T-helper 1 cell treated with Interleukin-12 subunit alpha and Interleukin-12 subunit beta and Interleukin-4 antibody, amounts not matched to agents 30 μg/mL and 1 μg/mL, for 36 hours (primary cell): ENCODE measurements at regions not wholly inside any gene's neighbourhood (a gene's known extent, or its start where the extent isn't known, plus 50 kb on each side); places are given as distances from the start of the nearest gene placed in this dataset.

Source experiments
- H3K27ac Mint-ChIP-seq: one replicate; pipeline ENCODE4 v1.8.0; 2021; ENCODE audit warnings: mild to moderate bottlenecking, mixed read lengths
- H3K27me3 Mint-ChIP-seq: one replicate; pipeline ENCODE4 v1.8.0; 2021; ENCODE audit warnings: low read depth, mixed read lengths
- H3K36me3 Mint-ChIP-seq: one replicate; pipeline ENCODE4 v1.8.0; 2021; ENCODE audit warnings: low read depth, mixed read lengths
- H3K4me1 Mint-ChIP-seq: one replicate; pipeline ENCODE4 v1.8.0; 2021; ENCODE audit warnings: low read depth, mixed read lengths
- H3K4me3 Mint-ChIP-seq: one replicate; pipeline ENCODE4 v1.8.0; 2021; ENCODE audit warnings: mild to moderate bottlenecking, moderate library complexity, mixed read lengths
- H3K9me3 Mint-ChIP-seq: one replicate; pipeline ENCODE4 v1.8.0; 2021; ENCODE audit warnings: mixed read lengths

- no peak overlapping the region for H3K4me3 Mint-ChIP-seq
- peak overlapping the region; percentile 67 for H3K27ac Mint-ChIP-seq
- peaks cover 44% of the 10 kb centered on the region for H3K4me1 Mint-ChIP-seq
- no peaks in the 10 kb centered on the region for H3K9me3 Mint-ChIP-seq
- H3K27me3 Mint-ChIP-seq, result no peaks in the 10 kb centered on the region
- H3K36me3 Mint-ChIP-seq, result no peaks in the 10 kb centered on the region
These were observed 154.5 kb upstream of the ZNF217 start for GRCh38 chr20:53748176-53748575.

- peaks cover 33% of the 10 kb centered on the region for H3K4me1 Mint-ChIP-seq
- H3K9me3 Mint-ChIP-seq, result no peaks in the 10 kb centered on the region
- H3K27ac Mint-ChIP-seq, result no peak overlapping the region
- H3K36me3 Mint-ChIP-seq, result no peaks in the 10 kb centered on the region
- H3K27me3 Mint-ChIP-seq, result no peaks in the 10 kb centered on the region
- H3K4me3 Mint-ChIP-seq, result no peak overlapping the region
These were observed 150.1 kb upstream of the ZNF217 start for GRCh38 chr20:53743607-53744260.

- peaks cover 28% of the 10 kb centered on the region for H3K4me1 Mint-ChIP-seq
- no peaks in the 10 kb centered on the region for H3K9me3 Mint-ChIP-seq
- no peak overlapping the region for H3K27ac Mint-ChIP-seq
- no peaks in the 10 kb centered on the region for H3K36me3 Mint-ChIP-seq
- H3K27me3 Mint-ChIP-seq, result no peaks in the 10 kb centered on the region
- no peak overlapping the region for H3K4me3 Mint-ChIP-seq
These were observed 149.0 kb upstream of the ZNF217 start for GRCh38 chr20:53742685-53743081.

GRCh38 chr20:53741726-53742028 is 148.0 kb upstream of the ZNF217 start:
- H3K27ac Mint-ChIP-seq, result no peak overlapping the region
- H3K27me3 Mint-ChIP-seq, result no peaks in the 10 kb centered on the region
- no peaks in the 10 kb centered on the region for H3K36me3 Mint-ChIP-seq
- H3K4me3 Mint-ChIP-seq, result no peak overlapping the region
- no peaks in the 10 kb centered on the region for H3K9me3 Mint-ChIP-seq
- H3K4me1 Mint-ChIP-seq, result peaks cover 38% of the 10 kb centered on the region

GRCh38 chr20:53739799-53740785 is 146.5 kb upstream of the ZNF217 start:
- peak overlapping the region; percentile 91 for H3K27ac Mint-ChIP-seq
- no peaks in the 10 kb centered on the region for H3K9me3 Mint-ChIP-seq
- H3K4me3 Mint-ChIP-seq, result peak overlapping the region; percentile 87
- H3K36me3 Mint-ChIP-seq, result no peaks in the 10 kb centered on the region
- H3K4me1 Mint-ChIP-seq, result peaks cover 48% of the 10 kb centered on the region
- no peaks in the 10 kb centered on the region for H3K27me3 Mint-ChIP-seq

- Mint-ChIP-seq H3K4me1 (peaks cover 53% of the 10 kb centered on the region), H3K9me3 (no peaks in the 10 kb centered on the region), H3K27me3 (no peaks in the 10 kb centered on the region), H3K4me3 (peak overlapping the region; percentile 87), H3K27ac (peak overlapping the region; percentile 91), H3K36me3 (peaks cover 1% of the 10 kb centered on the region)
These were observed 145.5 kb upstream of the ZNF217 start for GRCh38 chr20:53738945-53739798.

- Mint-ChIP-seq H3K27ac (peak overlapping the region; percentile 37), H3K9me3 (no peaks in the 10 kb centered on the region), H3K27me3 (no peaks in the 10 kb centered on the region), H3K36me3 (peaks cover 3% of the 10 kb centered on the region), H3K4me3 (no peak overlapping the region), H3K4me1 (peaks cover 52% of the 10 kb centered on the region)
These were observed 144.7 kb upstream of the ZNF217 start for GRCh38 chr20:53738039-53738944.

- Mint-ChIP-seq H3K4me3 (peak overlapping the region; percentile 56), H3K27me3 (no peaks in the 10 kb centered on the region), H3K9me3 (no peaks in the 10 kb centered on the region), H3K27ac (peak overlapping the region; percentile 89), H3K4me1 (peaks cover 53% of the 10 kb centered on the region), H3K36me3 (peaks cover 6% of the 10 kb centered on the region)
These were observed 143.9 kb upstream of the ZNF217 start for GRCh38 chr20:53737396-53738038.

GRCh38 chr20:53736757-53737395 is 143.2 kb upstream of the ZNF217 start:
- Mint-ChIP-seq H3K4me1 (peaks cover 53% of the 10 kb centered on the region), H3K9me3 (no peaks in the 10 kb centered on the region), H3K27ac (peak overlapping the region; percentile 89), H3K36me3 (peaks cover 6% of the 10 kb centered on the region), H3K4me3 (peak overlapping the region; percentile 56), H3K27me3 (no peaks in the 10 kb centered on the region)

GRCh38 chr20:53736122-53736756 is 142.6 kb upstream of the ZNF217 start:
- no peaks in the 10 kb centered on the region for H3K27me3 Mint-ChIP-seq
- H3K27ac Mint-ChIP-seq, result peak overlapping the region; percentile 89
- peaks cover 53% of the 10 kb centered on the region for H3K4me1 Mint-ChIP-seq
- H3K4me3 Mint-ChIP-seq, result peak overlapping the region; percentile 56
- H3K36me3 Mint-ChIP-seq, result peaks cover 6% of the 10 kb centered on the region
- no peaks in the 10 kb centered on the region for H3K9me3 Mint-ChIP-seq

- Mint-ChIP-seq H3K27me3 (no peaks in the 10 kb centered on the region), H3K27ac (no peak overlapping the region), H3K4me1 (peaks cover 48% of the 10 kb centered on the region), H3K36me3 (peaks cover 6% of the 10 kb centered on the region), H3K9me3 (no peaks in the 10 kb centered on the region), H3K4me3 (no peak overlapping the region)
These were observed 142.0 kb upstream of the ZNF217 start for GRCh38 chr20:53735536-53736050.

GRCh38 chr20:53734006-53734688 is 140.5 kb upstream of the ZNF217 start:
- H3K27ac Mint-ChIP-seq, result no peak overlapping the region
- H3K27me3 Mint-ChIP-seq, result no peaks in the 10 kb centered on the region
- no peak overlapping the region for H3K4me3 Mint-ChIP-seq
- peaks cover 41% of the 10 kb centered on the region for H3K4me1 Mint-ChIP-seq
- H3K9me3 Mint-ChIP-seq, result no peaks in the 10 kb centered on the region
- H3K36me3 Mint-ChIP-seq, result peaks cover 7% of the 10 kb centered on the region
